Duodenal mucosa (tissue), 2 donors: ENCODE measurements at regions not wholly inside any gene's neighbourhood (a gene's known extent, or its start where the extent isn't known, plus 50 kb on each side); places are given as distances from the start of the nearest gene placed in this dataset.
"Not testable (repeated sequence)": the region's sequence is repeated elsewhere in the genome, so short reads cannot be mapped to it uniquely, and the experiment has no call there.

Source experiments
- H3K27ac ChIP-seq: one replicate; pipeline ENCODE4 v1.7.0; 2013; ENCODE audit warnings: low read depth, low read length
- H3K27me3 ChIP-seq, 2 donors: one replicate each; pipeline ENCODE4 v1.7.0; 2013; ENCODE audit warnings: low read length in 2 of 2, control low read depth in 1 of 2; ENCODE audit not compliant: insufficient read depth in 2 of 2, control insufficient read depth in 1 of 2
- H3K36me3 ChIP-seq, 2 donors: one replicate each; pipeline ENCODE4 v1.7.0; 2013; ENCODE audit warnings: low read length in 2 of 2, control low read depth in 1 of 2; ENCODE audit not compliant: insufficient read depth in 2 of 2, control insufficient read depth in 1 of 2
- H3K4me1 ChIP-seq, 2 donors: one replicate each; pipeline ENCODE4 v1.7.0; 2013; ENCODE audit warnings: low read length in 2 of 2, control low read depth in 1 of 2; ENCODE audit not compliant: insufficient read depth in 2 of 2, control insufficient read depth in 1 of 2
- H3K4me3 ChIP-seq, 2 donors: one replicate each; pipeline ENCODE4 v1.7.0; 2013; ENCODE audit warnings: low read length in 2 of 2, low read depth in 1 of 2
- H3K9ac ChIP-seq, 2 donors: one replicate each; pipeline ENCODE4 v1.7.0; 2013; ENCODE audit warnings: low read length in 2 of 2, low read depth in 1 of 2
- H3K9me3 ChIP-seq, 2 donors: one replicate each; pipeline ENCODE4 v1.7.0; 2013; ENCODE audit warnings: low read length in 2 of 2, control low read depth in 1 of 2; ENCODE audit not compliant: control insufficient read depth in 1 of 2

GRCh38 chr1:60668585-60668984, 413.8 kb upstream of the NFIA start:
- no peak overlapping the region for H3K4me3 ChIP-seq
- no peaks in the 10 kb centered on the region for H3K36me3 ChIP-seq
- no peaks in the 10 kb centered on the region for H3K4me1 ChIP-seq
- H3K27ac ChIP-seq, result no peak overlapping the region
- no peaks in the 10 kb centered on the region for H3K9me3 ChIP-seq
- H3K27me3 ChIP-seq, result no peaks in the 10 kb centered on the region
- no peak overlapping the region for H3K9ac ChIP-seq

DNA sequence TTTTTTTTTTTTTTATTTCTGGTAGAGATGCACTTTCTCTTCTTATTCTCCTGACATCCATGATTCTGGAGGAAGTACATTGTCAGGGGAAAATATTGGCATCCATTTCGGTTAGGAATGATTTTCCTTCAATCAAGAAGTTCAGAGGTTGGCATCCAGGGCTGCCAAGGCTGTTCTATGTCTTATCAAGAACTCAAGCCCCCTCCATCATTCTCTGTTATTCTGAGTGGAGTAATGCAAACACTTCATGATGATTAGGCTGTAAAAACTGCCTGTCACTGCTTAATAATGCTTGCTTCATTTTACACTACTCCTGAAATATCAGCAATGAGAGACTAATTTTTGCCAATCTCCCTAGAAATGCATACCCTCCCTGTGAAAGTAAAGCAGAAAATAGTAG, 417.1 kb upstream of the NFIA start:
- H3K4me1 ChIP-seq, result no peaks in the 10 kb centered on the region
- no peaks in the 10 kb centered on the region for H3K36me3 ChIP-seq
- no peak overlapping the region for H3K27ac ChIP-seq
- no peak overlapping the region for H3K4me3 ChIP-seq
- no peaks in the 10 kb centered on the region for H3K27me3 ChIP-seq
- no peak overlapping the region for H3K9ac ChIP-seq
- H3K9me3 ChIP-seq, result no peaks in the 10 kb centered on the region

DNA sequence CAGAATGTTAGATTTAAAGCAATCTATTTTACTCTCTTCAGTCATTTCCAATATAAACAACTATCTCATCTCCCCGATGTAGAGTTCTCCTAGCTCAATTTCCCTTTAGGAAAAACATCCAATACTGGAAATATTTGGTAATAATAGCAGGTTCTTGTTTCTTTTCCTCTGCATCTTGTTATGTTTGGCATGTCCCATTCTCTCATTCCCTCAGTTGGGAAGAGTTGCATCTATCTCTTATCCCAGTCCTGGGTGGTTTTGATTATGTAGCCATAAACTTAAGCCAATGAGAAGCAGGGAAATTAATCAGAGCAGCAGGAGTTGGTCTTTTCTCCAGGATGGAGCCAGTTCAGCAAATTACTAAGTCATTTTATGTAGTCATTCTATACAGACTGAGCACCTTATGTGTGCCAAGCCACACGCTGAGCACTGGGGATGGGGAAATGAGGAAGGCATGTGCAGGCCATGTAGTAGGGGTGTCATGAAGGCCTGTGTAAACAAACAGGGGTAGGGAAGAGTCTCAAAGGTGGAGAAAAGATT, 418.2 kb upstream of the NFIA start:
- H3K4me3 ChIP-seq, result no peak overlapping the region
- no peaks in the 10 kb centered on the region for H3K36me3 ChIP-seq
- H3K27ac ChIP-seq, result no peak overlapping the region
- no peaks in the 10 kb centered on the region for H3K9me3 ChIP-seq
- H3K27me3 ChIP-seq, result no peaks in the 10 kb centered on the region
- no peak overlapping the region for H3K9ac ChIP-seq
- no peaks in the 10 kb centered on the region for H3K4me1 ChIP-seq

- no peak overlapping the region for H3K9ac ChIP-seq
- H3K36me3 ChIP-seq, result no peaks in the 10 kb centered on the region
- H3K9me3 ChIP-seq, result no peaks in the 10 kb centered on the region
- no peak overlapping the region for H3K27ac ChIP-seq
- no peaks in the 10 kb centered on the region for H3K27me3 ChIP-seq
- H3K4me1 ChIP-seq, result no peaks in the 10 kb centered on the region
- H3K4me3 ChIP-seq, result no peak overlapping the region
These were observed 419.8 kb upstream of the NFIA start for GRCh38 chr1:60662486-60663044.

DNA sequence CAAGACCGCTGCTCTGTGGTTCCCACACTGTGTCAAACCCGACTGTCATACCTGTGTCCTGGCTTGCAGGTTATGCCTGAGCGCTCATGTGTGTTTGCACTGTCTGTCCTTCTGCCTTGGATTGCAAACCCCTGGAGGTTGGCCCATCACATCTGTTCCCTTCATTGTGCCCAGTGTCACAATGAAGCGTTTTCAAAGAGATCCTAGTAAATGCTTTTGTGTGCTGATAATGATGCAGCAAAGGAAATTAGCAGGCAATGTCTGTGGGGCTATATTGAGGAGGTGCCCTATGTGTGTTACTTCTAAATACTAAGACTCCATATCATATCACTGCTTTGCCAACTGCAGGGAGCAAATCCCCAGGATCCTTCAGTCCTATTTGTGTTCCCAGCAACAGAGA, 424.4 kb upstream of the NFIA start:
- H3K9me3 ChIP-seq, result peaks cover 0 to 2% of the 10 kb centered on the region in 2 donors
- no peaks in the 10 kb centered on the region for H3K36me3 ChIP-seq
- no peak overlapping the region for H3K9ac ChIP-seq
- H3K4me3 ChIP-seq, result no peak overlapping the region
- no peaks in the 10 kb centered on the region for H3K4me1 ChIP-seq
- H3K27me3 ChIP-seq, result no peaks in the 10 kb centered on the region
- H3K27ac ChIP-seq, result no peak overlapping the region

DNA sequence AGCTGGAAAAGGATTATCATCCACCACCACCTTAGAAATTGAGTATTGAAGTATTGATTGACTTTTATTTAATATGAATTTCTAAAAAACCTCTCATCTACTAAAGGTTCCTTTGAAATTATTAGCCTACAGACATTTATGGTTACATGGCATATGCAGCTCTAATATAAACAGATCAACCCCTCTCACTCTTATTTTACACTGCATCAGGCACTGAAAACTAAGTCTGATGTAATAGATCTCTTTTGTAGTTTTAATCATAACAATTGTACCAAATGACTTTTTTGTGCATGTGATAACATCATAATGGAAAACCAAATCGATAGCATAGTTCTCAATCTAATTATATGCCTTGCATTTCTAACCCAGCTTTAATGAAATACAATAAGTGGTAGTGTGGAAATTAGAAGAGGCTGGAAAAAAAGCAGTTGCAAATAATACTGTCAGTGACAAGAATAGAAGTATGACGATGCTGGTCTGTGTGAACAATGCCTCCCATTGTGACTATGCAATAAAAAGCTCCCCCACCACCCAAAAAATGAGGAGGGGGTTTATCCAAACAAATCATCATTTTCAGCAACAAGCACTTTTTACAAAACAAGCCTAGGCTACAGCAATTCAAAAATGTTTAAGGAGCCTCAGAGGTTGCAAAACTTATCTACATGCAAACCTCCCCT, 426.5 kb upstream of the NFIA start:
- Histone ChIP-seq H3K36me3 (no peaks in the 10 kb centered on the region), H3K4me1 (no peaks in the 10 kb centered on the region), H3K9ac (no peak overlapping the region), H3K9me3 (peaks cover 0 to 2% of the 10 kb centered on the region in 2 donors), H3K27me3 (no peaks in the 10 kb centered on the region), H3K27ac (no peak overlapping the region), H3K4me3 (no peak overlapping the region)

- not testable (repeated sequence) for H3K4me3 ChIP-seq, H3K9ac ChIP-seq, H3K27ac ChIP-seq, H3K4me1 ChIP-seq, H3K9me3 ChIP-seq, H3K27me3 ChIP-seq, H3K36me3 ChIP-seq
These were observed 442.3 kb upstream of the NFIA start for GRCh38 chr1:60640033-60640551.

DNA sequence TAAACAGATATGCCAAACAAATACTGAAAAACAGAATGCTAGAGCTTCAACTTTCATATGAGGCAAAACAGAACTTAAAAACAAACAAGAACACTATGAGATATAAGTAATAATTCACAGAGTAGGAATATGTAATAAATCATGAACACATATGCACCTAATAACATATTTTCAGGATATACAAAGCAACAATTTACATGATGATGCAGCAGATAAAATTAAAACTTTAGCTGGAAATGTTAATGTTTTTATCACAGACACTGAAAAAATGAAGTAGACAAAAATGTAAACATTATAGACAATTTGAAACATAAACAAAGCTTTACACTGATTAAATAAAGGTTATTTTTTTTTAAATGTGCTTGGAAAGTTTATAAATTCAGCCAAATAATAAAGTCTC, 443.1 kb upstream of the NFIA start:
- Histone ChIP-seq H3K4me1 (no peaks in the 10 kb centered on the region), H3K27ac (no peak overlapping the region), H3K4me3 (no peak overlapping the region), H3K36me3 (no peaks in the 10 kb centered on the region), H3K27me3 (no peaks in the 10 kb centered on the region), H3K9ac (no peak overlapping the region), H3K9me3 (no peaks in the 10 kb centered on the region)

DNA sequence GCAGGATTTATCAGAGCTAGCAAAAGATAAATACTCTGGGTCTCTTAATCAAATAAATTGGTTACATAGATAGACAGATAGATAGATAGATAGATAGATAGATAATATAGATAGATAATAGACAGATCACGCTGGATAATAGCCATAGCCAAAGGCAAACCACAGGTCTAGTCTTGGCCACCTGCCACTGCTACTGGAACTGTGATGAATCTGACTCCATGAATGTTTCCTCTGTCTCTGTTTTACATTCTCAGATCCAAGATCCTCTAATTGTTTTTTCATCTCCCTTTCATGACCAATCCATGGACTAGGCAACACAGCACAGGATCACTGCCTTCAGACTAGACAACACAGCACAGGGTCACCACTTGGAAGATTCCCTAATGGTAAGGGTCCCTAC, 444.7 kb upstream of the NFIA start:
- no peaks in the 10 kb centered on the region for H3K36me3 ChIP-seq
- H3K27ac ChIP-seq, result no peak overlapping the region
- H3K27me3 ChIP-seq, result no peaks in the 10 kb centered on the region
- no peak overlapping the region for H3K4me3 ChIP-seq
- no peaks in the 10 kb centered on the region for H3K4me1 ChIP-seq
- H3K9ac ChIP-seq, result no peak overlapping the region
- no peaks in the 10 kb centered on the region for H3K9me3 ChIP-seq

DNA sequence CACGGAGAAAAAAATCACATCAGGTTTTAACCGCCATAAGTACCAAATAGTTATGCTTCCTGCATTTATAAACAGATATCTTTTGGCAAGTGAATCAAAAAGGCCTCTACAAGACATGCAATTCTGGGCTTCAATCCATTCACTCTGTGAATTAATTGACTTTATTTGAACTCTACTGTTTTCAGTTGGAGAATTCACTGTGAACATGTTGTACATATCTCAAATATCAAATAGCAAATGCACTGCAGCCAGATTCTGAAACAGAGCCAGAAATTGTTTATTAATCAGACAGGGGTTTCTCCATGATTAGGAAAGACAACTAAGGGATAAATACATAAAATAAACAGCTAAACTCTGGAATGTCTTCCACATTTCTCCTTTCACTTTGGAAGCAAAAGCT, 445.4 kb upstream of the NFIA start:
- no peaks in the 10 kb centered on the region for H3K36me3 ChIP-seq
- no peak overlapping the region for H3K9ac ChIP-seq
- no peaks in the 10 kb centered on the region for H3K27me3 ChIP-seq
- no peak overlapping the region for H3K4me3 ChIP-seq
- no peaks in the 10 kb centered on the region for H3K9me3 ChIP-seq
- no peaks in the 10 kb centered on the region for H3K4me1 ChIP-seq
- no peak overlapping the region for H3K27ac ChIP-seq
